Panc1 (cell line): ENCODE measurements at regions not wholly inside any gene's neighbourhood (a gene's known extent, or its start where the extent isn't known, plus 50 kb on each side); places are given as distances from the start of the nearest gene placed in this dataset.

Source experiments
- POLR2AphosphoS5 ChIP-seq: IDR thresholded peaks from 2 replicates; pipeline ENCODE4 v1.6.1; 2012; ENCODE audit warnings: mild to moderate bottlenecking, low read depth, low read length, moderate library complexity
- SIN3A ChIP-seq: IDR thresholded peaks from 2 replicates; pipeline ENCODE4 v1.6.1; 2012; ENCODE audit warnings: low read depth, mild to moderate bottlenecking, low read length, moderate library complexity, borderline replicate concordance; ENCODE audit not compliant: insufficient read depth
- TCF7L2 ChIP-seq: IDR thresholded peaks from 2 replicates; pipeline ENCODE4 v1.6.1; 2011; ENCODE audit warnings: mild to moderate bottlenecking, low read depth, low read length, inconsistent platforms
- TF ChIP-seq, protein P1 (sequence below): fragments of 450-650 bp; IDR thresholded peaks from 2 replicates; pipeline ENCODE4 v1.5.1; 2017; ENCODE audit warnings: mild to moderate bottlenecking
- TF ChIP-seq, protein P2 (sequence below), 2 experiments: IDR thresholded peaks; 2 replicates each; pipeline ENCODE4 v1.6.1; 2011 to 2012; ENCODE audit warnings: low read depth in 2 of 2, control low read depth in 1 of 2, low read length in 1 of 2, mild to moderate bottlenecking in 1 of 2, moderate library complexity in 1 of 2; ENCODE audit not compliant: insufficient read depth in 1 of 2

DNA sequence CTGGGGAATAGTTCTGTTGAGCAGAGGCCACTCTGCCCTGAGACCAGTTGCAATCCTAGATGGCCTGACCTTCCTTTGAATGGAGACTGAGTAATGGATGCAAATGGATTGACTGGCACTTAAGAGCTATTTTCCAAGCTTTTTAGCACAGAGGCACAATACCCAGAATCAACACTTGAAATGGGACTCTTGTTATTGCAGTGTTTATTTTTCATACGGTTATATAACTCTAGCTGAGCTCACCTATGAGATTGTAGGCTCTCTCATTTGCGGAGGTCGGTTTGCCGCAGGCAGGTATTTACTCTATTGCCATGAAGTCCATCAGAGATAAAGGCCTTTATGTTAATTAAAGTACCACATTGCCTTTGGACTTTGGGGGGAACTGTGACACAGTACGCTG lies 422.3 kb upstream of the CELF4 start:
- TF ChIP-seq, protein P1, sequence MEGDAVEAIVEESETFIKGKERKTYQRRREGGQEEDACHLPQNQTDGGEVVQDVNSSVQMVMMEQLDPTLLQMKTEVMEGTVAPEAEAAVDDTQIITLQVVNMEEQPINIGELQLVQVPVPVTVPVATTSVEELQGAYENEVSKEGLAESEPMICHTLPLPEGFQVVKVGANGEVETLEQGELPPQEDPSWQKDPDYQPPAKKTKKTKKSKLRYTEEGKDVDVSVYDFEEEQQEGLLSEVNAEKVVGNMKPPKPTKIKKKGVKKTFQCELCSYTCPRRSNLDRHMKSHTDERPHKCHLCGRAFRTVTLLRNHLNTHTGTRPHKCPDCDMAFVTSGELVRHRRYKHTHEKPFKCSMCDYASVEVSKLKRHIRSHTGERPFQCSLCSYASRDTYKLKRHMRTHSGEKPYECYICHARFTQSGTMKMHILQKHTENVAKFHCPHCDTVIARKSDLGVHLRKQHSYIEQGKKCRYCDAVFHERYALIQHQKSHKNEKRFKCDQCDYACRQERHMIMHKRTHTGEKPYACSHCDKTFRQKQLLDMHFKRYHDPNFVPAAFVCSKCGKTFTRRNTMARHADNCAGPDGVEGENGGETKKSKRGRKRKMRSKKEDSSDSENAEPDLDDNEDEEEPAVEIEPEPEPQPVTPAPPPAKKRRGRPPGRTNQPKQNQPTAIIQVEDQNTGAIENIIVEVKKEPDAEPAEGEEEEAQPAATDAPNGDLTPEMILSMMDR = no peak
- TF ChIP-seq, protein P2, sequence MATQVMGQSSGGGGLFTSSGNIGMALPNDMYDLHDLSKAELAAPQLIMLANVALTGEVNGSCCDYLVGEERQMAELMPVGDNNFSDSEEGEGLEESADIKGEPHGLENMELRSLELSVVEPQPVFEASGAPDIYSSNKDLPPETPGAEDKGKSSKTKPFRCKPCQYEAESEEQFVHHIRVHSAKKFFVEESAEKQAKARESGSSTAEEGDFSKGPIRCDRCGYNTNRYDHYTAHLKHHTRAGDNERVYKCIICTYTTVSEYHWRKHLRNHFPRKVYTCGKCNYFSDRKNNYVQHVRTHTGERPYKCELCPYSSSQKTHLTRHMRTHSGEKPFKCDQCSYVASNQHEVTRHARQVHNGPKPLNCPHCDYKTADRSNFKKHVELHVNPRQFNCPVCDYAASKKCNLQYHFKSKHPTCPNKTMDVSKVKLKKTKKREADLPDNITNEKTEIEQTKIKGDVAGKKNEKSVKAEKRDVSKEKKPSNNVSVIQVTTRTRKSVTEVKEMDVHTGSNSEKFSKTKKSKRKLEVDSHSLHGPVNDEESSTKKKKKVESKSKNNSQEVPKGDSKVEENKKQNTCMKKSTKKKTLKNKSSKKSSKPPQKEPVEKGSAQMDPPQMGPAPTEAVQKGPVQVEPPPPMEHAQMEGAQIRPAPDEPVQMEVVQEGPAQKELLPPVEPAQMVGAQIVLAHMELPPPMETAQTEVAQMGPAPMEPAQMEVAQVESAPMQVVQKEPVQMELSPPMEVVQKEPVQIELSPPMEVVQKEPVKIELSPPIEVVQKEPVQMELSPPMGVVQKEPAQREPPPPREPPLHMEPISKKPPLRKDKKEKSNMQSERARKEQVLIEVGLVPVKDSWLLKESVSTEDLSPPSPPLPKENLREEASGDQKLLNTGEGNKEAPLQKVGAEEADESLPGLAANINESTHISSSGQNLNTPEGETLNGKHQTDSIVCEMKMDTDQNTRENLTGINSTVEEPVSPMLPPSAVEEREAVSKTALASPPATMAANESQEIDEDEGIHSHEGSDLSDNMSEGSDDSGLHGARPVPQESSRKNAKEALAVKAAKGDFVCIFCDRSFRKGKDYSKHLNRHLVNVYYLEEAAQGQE (IDR thresholded peaks at IDR 0.05; ENCODE audit: insufficient read depth in 1 of 2, low read depth in 2 of 2, low read length in 1 of 2) = no peak
- no peak for TF ChIP-seq POLR2AphosphoS5
- TF ChIP-seq TCF7L2 = no peak
- TF ChIP-seq SIN3A = no peak
